A549 (cell line): ENCODE measurements at regions not wholly inside any gene's neighbourhood (a gene's known extent, or its start where the extent isn't known, plus 50 kb on each side); places are given as distances from the start of the nearest gene placed in this dataset.

Source experiments
- ATAC-seq, 2 experiments: fragments of 200-7000 bp in 1 of 2; fragments of >200 bp in 1 of 2; cut with Nextera tagmentation in 1 of 2; cut with Tn5 transposase in 1 of 2; 3 replicates each; pipeline versions ENCODE4 v1.8.0 to v1.9.1; 2018 to 2020; ENCODE audit warnings: mild to moderate bottlenecking in 1 of 2, moderate library complexity in 1 of 2
- CTCF ChIA-PET: fragments of 300-600 bp; sonication (Branson Sonifier 250); formaldehyde crosslinking; extraction: SDS; loops from one replicate; lab custom pipeline; 2021; ENCODE audit warnings: antibody characterized with exemption, inconsistent platforms; lab: Yijun Ruan, JAX
- POLR2A ChIA-PET: fragments of 350-600 bp; formaldehyde crosslinking; extraction: SDS; loops from one replicate; lab custom pipeline; 2021; ENCODE audit warnings: antibody characterized with exemption, inconsistent platforms; lab: Yijun Ruan, JAX
- DNase-seq, 2 experiments: peaks; one replicate each; pipeline versions ENCODE4 v3.0.0 to v3.0.0-alpha.2; 2011 to 2016; ENCODE audit warnings: low read depth in 1 of 2, low spot score in 1 of 2
- FAIRE-seq: peaks from 2 replicates; lab custom pipeline; 2011; peaks lifted over from hg19 to GRCh38; lab: Jason Lieb, UNC
- H3K27ac ChIP-seq, 2 experiments: fragments of >200 bp; sonication (Bioruptor Twin); formaldehyde crosslinking; 3 replicates each; pipeline ENCODE4 v1.5.1; 2016 to 2017
- H3K4me1 ChIP-seq: fragments of >200 bp; sonication (Bioruptor Twin); formaldehyde crosslinking; 3 replicates; pipeline ENCODE4 v1.6.1; 2016
- H3K4me2 ChIP-seq: fragments of >200 bp; sonication (Bioruptor Twin); formaldehyde crosslinking; 3 replicates; pipeline ENCODE4 v1.6.1; 2016
- H3K4me3 ChIP-seq: fragments of >200 bp; sonication (Bioruptor Twin); formaldehyde crosslinking; 3 replicates; pipeline ENCODE4 v1.5.1; 2016
- H3K9me3 ChIP-seq: fragments of >200 bp; sonication (Bioruptor Twin); formaldehyde crosslinking; 3 replicates; pipeline ENCODE4 v1.6.1; 2016
- CBX2 ChIP-seq: fragments of 200-600 bp; sonication (generic); IDR thresholded peaks from 2 replicates; pipeline ENCODE4 v1.6.1; 2016; ENCODE audit warnings: low read depth, mild to moderate bottlenecking, borderline replicate concordance
- E2F6 ChIP-seq: IDR thresholded peaks from 2 replicates; pipeline ENCODE4 v1.6.1; 2012; ENCODE audit warnings: low read depth, borderline replicate concordance
- EHF ChIP-seq: fragments of 250-450 bp; sonication (Bioruptor Pico); IDR thresholded peaks from 2 replicates; pipeline ENCODE4 v1.5.0; 2020; ENCODE audit warnings: mild to moderate bottlenecking
- EHMT2 ChIP-seq: fragments of 200-600 bp; sonication (generic); IDR thresholded peaks from 2 replicates; pipeline ENCODE4 v1.6.1; 2016; ENCODE audit warnings: antibody characterized with exemption, low read depth, mild to moderate bottlenecking, moderate library complexity
- EP300 ChIP-seq, 2 experiments: fragments of >200 bp; sonication (Bioruptor Twin); formaldehyde crosslinking; IDR thresholded peaks; 2 replicates in 1 of 2; 3 replicates in 1 of 2; pipeline ENCODE4 v1.6.1; 2016 to 2017
- ESRRA ChIP-seq: fragments of 150-350 bp; IDR thresholded peaks from 2 replicates; pipeline ENCODE4 v1.6.1; 2014; ENCODE audit warnings: mild to moderate bottlenecking, low read length, borderline replicate concordance
- FOSL2 ChIP-seq, 2 experiments: fragments of 450-650 bp in 1 of 2; fragments of >200 bp in 1 of 2; sonication (Bioruptor Twin) in 1 of 2; formaldehyde crosslinking; IDR thresholded peaks; 2 replicates each; pipeline versions ENCODE4 v1.5.0 to v1.6.1; 2016 to 2020; ENCODE audit warnings: mild to moderate bottlenecking in 1 of 2, moderate library complexity in 1 of 2
- GATA3 ChIP-seq: IDR thresholded peaks from 2 replicates; pipeline ENCODE4 v1.6.1; 2012; ENCODE audit warnings: borderline replicate concordance
- JUNB ChIP-seq: fragments of >200 bp; sonication (Bioruptor Twin); formaldehyde crosslinking; IDR thresholded peaks from 2 replicates; pipeline ENCODE4 v1.6.1; 2016
- KDM5A ChIP-seq: fragments of 200-600 bp; sonication (generic); IDR thresholded peaks from 2 replicates; pipeline ENCODE4 v1.6.1; 2016; ENCODE audit warnings: antibody characterized with exemption, mild to moderate bottlenecking
- MAFK ChIP-seq: fragments of 450-650 bp; IDR thresholded peaks from 2 replicates; pipeline ENCODE4 v1.6.1; 2014; ENCODE audit not compliant: partially characterized antibody
- MAZ ChIP-seq: fragments of 150-350 bp; IDR thresholded peaks from 2 replicates; pipeline ENCODE4 v1.6.1; 2014; ENCODE audit warnings: antibody characterized with exemption, low read depth, low read length, borderline replicate concordance
- MYC ChIP-seq: IDR thresholded peaks from 2 replicates; pipeline ENCODE4 v1.6.1; 2012; ENCODE audit warnings: mild to moderate bottlenecking, inconsistent platforms, low read length, improper control_type of control experiment, borderline replicate concordance
- NPAS2 ChIP-seq: fragments of 250-450 bp; sonication (Bioruptor Pico); IDR thresholded peaks from 2 replicates; pipeline ENCODE4 v1.8.0; 2022; ENCODE audit warnings: mild to moderate bottlenecking, moderate library complexity, borderline replicate concordance
- NR3C1 ChIP-seq: fragments of >200 bp; sonication (Bioruptor Twin); formaldehyde crosslinking; IDR thresholded peaks from 3 replicates; pipeline ENCODE4 v1.6.1; 2017
- PHF8 ChIP-seq: fragments of 200-600 bp; sonication (generic); IDR thresholded peaks from 2 replicates; pipeline ENCODE4 v1.6.1; 2016; ENCODE audit warnings: low read depth, mild to moderate bottlenecking, antibody characterized with exemption, moderate library complexity, borderline replicate concordance
- POLR2A ChIP-seq: IDR thresholded peaks from 2 replicates; pipeline ENCODE4 v1.6.1; 2012; ENCODE audit warnings: mild to moderate bottlenecking, low read length
- POLR2AphosphoS2 ChIP-seq: conservative IDR thresholded peaks from 2 replicates; pipeline ENCODE4 v1.6.1; 2012; ENCODE audit warnings: low read length, improper control_type of control experiment, inconsistent platforms
- RAD21 ChIP-seq, 2 experiments: fragments of >200 bp in 1 of 2; sonication (Bioruptor Twin) in 1 of 2; formaldehyde crosslinking in 1 of 2; IDR thresholded peaks in 1 of 2; conservative IDR thresholded peaks in 1 of 2; 2 replicates in 1 of 2; 3 replicates in 1 of 2; pipeline ENCODE4 v1.6.1; 2012 to 2018; ENCODE audit warnings: inconsistent platforms in 1 of 2
- RCOR1 ChIP-seq: fragments of 150-350 bp; IDR thresholded peaks from 2 replicates; pipeline ENCODE4 v1.6.1; 2014; ENCODE audit warnings: antibody characterized with exemption, low read length, low read depth
- RFX5 ChIP-seq: fragments of 450-650 bp; IDR thresholded peaks from 2 replicates; pipeline ENCODE4 v1.7.1; 2014; ENCODE audit warnings: antibody characterized with exemption, mild to moderate bottlenecking, moderate library complexity
- RNF2 ChIP-seq: fragments of 200-600 bp; sonication (generic); IDR thresholded peaks from 2 replicates; pipeline ENCODE4 v1.6.1; 2016; ENCODE audit warnings: low read depth, mild to moderate bottlenecking, antibody characterized with exemption, moderate library complexity, borderline replicate concordance
- SREBF2 ChIP-seq: fragments of 450-650 bp; IDR thresholded peaks from 2 replicates; pipeline ENCODE4 v1.6.1; 2014; ENCODE audit warnings: mild to moderate bottlenecking, moderate library complexity
- TP53 ChIP-seq: fragments of 250-450 bp; sonication (Bioruptor Pico); IDR thresholded peaks from 2 replicates; pipeline ENCODE4 v1.5.0; 2021; ENCODE audit warnings: mild to moderate bottlenecking, moderate library complexity
- ZNF302 ChIP-seq: fragments of 250-450 bp; sonication (Bioruptor Pico); IDR thresholded peaks from 2 replicates; pipeline ENCODE4 v1.9.0; 2021; ENCODE audit warnings: inconsistent platforms, mild to moderate bottlenecking, moderate library complexity
- WGBS: methylation state at CpG from one replicate; pipeline ENCODE4 v1.1.6; 2017; ENCODE audit errors: missing lambda C conversion rate; 5-methylcytosine and 5-hydroxymethylcytosine counted together
- TF ChIP-seq, protein P1 (sequence below): fragments of >200 bp; sonication (Bioruptor Twin); formaldehyde crosslinking; IDR thresholded peaks from 3 replicates; pipeline ENCODE4 v1.6.1; 2016
- TF ChIP-seq, protein P2 (sequence below): fragments of 250-450 bp; sonication (Bioruptor Pico); IDR thresholded peaks from 2 replicates; pipeline ENCODE4 v1.5.0; 2021; ENCODE audit warnings: mild to moderate bottlenecking, moderate library complexity, borderline replicate concordance
- TF ChIP-seq, protein P3 (sequence below): fragments of >200 bp; sonication (Bioruptor Twin); formaldehyde crosslinking; IDR thresholded peaks from 3 replicates; pipeline ENCODE4 v1.5.1; 2016

- 44% methylated on average over 9 of the region's 9 CpGs for WGBS
- DNase-seq (no peak), ATAC-seq (no peak), FAIRE-seq (no peak)
- Histone ChIP-seq H3K27ac (no peak overlapping the region), H3K9me3 (no peaks in the 10 kb centered on the region), H3K4me1 (no peaks in the 10 kb centered on the region), H3K4me3 (no peak overlapping the region), H3K4me2 (no peak overlapping the region)
- ChIA-PET POLR2A (no interaction called here), CTCF (no interaction called here)
- TF ChIP-seq POLR2AphosphoS2 (no peak), MAFK (peak; percentile 70)
Measured at GRCh38 chr5:2266641-2267240, 384.0 kb upstream of the IRX4 start.

- no peak for TF ChIP-seq RFX5
- TF ChIP-seq, protein P1, sequence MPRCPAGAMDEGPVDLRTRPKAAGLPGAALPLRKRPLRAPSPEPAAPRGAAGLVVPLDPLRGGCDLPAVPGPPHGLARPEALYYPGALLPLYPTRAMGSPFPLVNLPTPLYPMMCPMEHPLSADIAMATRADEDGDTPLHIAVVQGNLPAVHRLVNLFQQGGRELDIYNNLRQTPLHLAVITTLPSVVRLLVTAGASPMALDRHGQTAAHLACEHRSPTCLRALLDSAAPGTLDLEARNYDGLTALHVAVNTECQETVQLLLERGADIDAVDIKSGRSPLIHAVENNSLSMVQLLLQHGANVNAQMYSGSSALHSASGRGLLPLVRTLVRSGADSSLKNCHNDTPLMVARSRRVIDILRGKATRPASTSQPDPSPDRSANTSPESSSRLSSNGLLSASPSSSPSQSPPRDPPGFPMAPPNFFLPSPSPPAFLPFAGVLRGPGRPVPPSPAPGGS, result no peak
- no peak for TF ChIP-seq PHF8
- no peak for TF ChIP-seq EHMT2
- TF ChIP-seq, protein P2, sequence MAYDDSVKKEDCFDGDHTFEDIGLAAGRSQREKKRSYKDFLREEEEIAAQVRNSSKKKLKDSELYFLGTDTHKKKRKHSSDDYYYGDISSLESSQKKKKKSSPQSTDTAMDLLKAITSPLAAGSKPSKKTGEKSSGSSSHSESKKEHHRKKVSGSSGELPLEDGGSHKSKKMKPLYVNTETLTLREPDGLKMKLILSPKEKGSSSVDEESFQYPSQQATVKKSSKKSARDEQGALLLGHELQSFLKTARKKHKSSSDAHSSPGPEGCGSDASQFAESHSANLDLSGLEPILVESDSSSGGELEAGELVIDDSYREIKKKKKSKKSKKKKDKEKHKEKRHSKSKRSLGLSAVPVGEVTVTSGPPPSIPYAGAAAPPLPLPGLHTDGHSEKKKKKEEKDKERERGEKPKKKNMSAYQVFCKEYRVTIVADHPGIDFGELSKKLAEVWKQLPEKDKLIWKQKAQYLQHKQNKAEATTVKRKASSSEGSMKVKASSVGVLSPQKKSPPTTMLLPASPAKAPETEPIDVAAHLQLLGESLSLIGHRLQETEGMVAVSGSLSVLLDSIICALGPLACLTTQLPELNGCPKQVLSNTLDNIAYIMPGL (CRISPR knock-in tag), result no peak
- no peak for TF ChIP-seq EHF (CRISPR knock-in tag)
- no peak for TF ChIP-seq MAZ
- no peak for TF ChIP-seq CBX2
- TF ChIP-seq MYC, result no peak
- TF ChIP-seq ESRRA, result no peak
- no peak for TF ChIP-seq NR3C1
- TF ChIP-seq, protein P3, sequence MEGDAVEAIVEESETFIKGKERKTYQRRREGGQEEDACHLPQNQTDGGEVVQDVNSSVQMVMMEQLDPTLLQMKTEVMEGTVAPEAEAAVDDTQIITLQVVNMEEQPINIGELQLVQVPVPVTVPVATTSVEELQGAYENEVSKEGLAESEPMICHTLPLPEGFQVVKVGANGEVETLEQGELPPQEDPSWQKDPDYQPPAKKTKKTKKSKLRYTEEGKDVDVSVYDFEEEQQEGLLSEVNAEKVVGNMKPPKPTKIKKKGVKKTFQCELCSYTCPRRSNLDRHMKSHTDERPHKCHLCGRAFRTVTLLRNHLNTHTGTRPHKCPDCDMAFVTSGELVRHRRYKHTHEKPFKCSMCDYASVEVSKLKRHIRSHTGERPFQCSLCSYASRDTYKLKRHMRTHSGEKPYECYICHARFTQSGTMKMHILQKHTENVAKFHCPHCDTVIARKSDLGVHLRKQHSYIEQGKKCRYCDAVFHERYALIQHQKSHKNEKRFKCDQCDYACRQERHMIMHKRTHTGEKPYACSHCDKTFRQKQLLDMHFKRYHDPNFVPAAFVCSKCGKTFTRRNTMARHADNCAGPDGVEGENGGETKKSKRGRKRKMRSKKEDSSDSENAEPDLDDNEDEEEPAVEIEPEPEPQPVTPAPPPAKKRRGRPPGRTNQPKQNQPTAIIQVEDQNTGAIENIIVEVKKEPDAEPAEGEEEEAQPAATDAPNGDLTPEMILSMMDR, result no peak
- TF ChIP-seq RCOR1, result no peak
- TF ChIP-seq JUNB, result no peak
- no peak for TF ChIP-seq GATA3
- TF ChIP-seq RNF2, result no peak
- TF ChIP-seq FOSL2 (IDR thresholded peaks at IDR 0.05), result no peak
- no peak for TF ChIP-seq FOSL2 (CRISPR knock-in tag; IDR thresholded peaks at IDR 0.05)
- TF ChIP-seq ZNF302 (CRISPR knock-in tag), result no peak
- DNase-seq, result no peak
- ChIA-PET CTCF (no interaction called here), POLR2A (no interaction called here)
- no peak overlapping the region for H3K4me3 ChIP-seq
- H3K4me1 ChIP-seq, result no peaks in the 10 kb centered on the region
- H3K27ac ChIP-seq, result no peak overlapping the region
- no peak for ATAC-seq
- no peak overlapping the region for H3K4me2 ChIP-seq
- 43% methylated on average over 11 of the region's 11 CpGs for WGBS
- FAIRE-seq, result no peak
- H3K9me3 ChIP-seq, result no peaks in the 10 kb centered on the region
Measured at GRCh38 chr5:2265341-2265740, 382.6 kb upstream of the IRX4 start.

GRCh38 chr5:2263763-2264162 is 381.0 kb upstream of the IRX4 start:
- ATAC-seq (no peak), DNase-seq (no peak), FAIRE-seq (no peak)
- POLR2A ChIA-PET, result no interaction called here
- Histone ChIP-seq H3K9me3 (no peaks in the 10 kb centered on the region), H3K4me2 (no peak overlapping the region), H3K4me3 (no peak overlapping the region), H3K4me1 (no peaks in the 10 kb centered on the region), H3K27ac (no peak overlapping the region)
- 37% methylated on average over 12 of the region's 12 CpGs for WGBS
- CTCF ChIA-PET, result no interaction called here
- TF ChIP-seq NPAS2 (CRISPR knock-in tag), result no peak
- TF ChIP-seq KDM5A, result no peak
- TF ChIP-seq SREBF2, result no peak
- no peak for TF ChIP-seq POLR2A
- TF ChIP-seq E2F6, result no peak
- TF ChIP-seq EP300 (IDR thresholded peaks at IDR 0.05), result no peak
- TF ChIP-seq, protein P1, result no peak
- TF ChIP-seq TP53 (CRISPR knock-in tag), result no peak
- no peak for TF ChIP-seq RAD21 (conservative IDR thresholded peaks at IDR 0.05 in 1 of 2, IDR thresholded peaks at IDR 0.05 in 1 of 2)
- TF ChIP-seq EHMT2, result no peak
